HUES64 (cell line): ENCODE measurements at regions not wholly inside any gene's neighbourhood (a gene's known extent, or its start where the extent isn't known, plus 50 kb on each side); places are given as distances from the start of the nearest gene placed in this dataset.
A peak's percentile ranks its signal among the peaks of the same experiment; 100 is the strongest.
"Not testable (repeated sequence)": the region's sequence is repeated elsewhere in the genome, so short reads cannot be mapped to it uniquely, and the experiment has no call there.

Experiments
- H3K27ac ChIP-seq: 2 replicates; pipeline ENCODE4 v1.7.0; 2013; ENCODE audit warnings: low read depth, low read length, inconsistent platforms
- H3K27me3 ChIP-seq: 2 replicates; pipeline ENCODE4 v1.6.1; 2013; ENCODE audit warnings: mild to moderate bottlenecking, low read length; ENCODE audit not compliant: insufficient read depth
- H3K36me3 ChIP-seq: 2 replicates; pipeline ENCODE4 v1.6.1; 2013; ENCODE audit warnings: mild to moderate bottlenecking, low read length; ENCODE audit not compliant: insufficient read depth
- H3K4me1 ChIP-seq: 2 replicates; pipeline ENCODE4 v1.6.1; 2013; ENCODE audit warnings: mild to moderate bottlenecking, low read length, moderate library complexity; ENCODE audit not compliant: insufficient read depth
- H3K4me3 ChIP-seq: 2 replicates; pipeline ENCODE4 v1.5.1; 2013; ENCODE audit warnings: mild to moderate bottlenecking, low read length, moderate library complexity
- H3K9ac ChIP-seq: 2 replicates; pipeline ENCODE4 v1.6.1; 2013; ENCODE audit warnings: mild to moderate bottlenecking, low read depth, low read length
- H3K9me3 ChIP-seq: 2 replicates; pipeline ENCODE4 v1.6.1; 2013; ENCODE audit warnings: low read depth, low read length; ENCODE audit not compliant: insufficient read depth
- WGBS: fragments of 150-250, 120-280 bp; methylation state at CpG from one replicate; pipeline ENCODE4 v1.1.7; 2013; ENCODE audit warnings: missing lambda C conversion rate; 5-methylcytosine and 5-hydroxymethylcytosine counted together

- Histone ChIP-seq H3K27ac (no peak overlapping the region), H3K4me1 (peaks cover 7% of the 10 kb centered on the region; the same call in 1 of the 2 replicates), H3K27me3 (no peaks in the 10 kb centered on the region), H3K9me3 (no peaks in the 10 kb centered on the region), H3K36me3 (no peaks in the 10 kb centered on the region), H3K4me3 (no peak overlapping the region), H3K9ac (no peak overlapping the region)
- WGBS: 72% methylated on average over 1 of the region's 1 CpG
Measured at GRCh38 chr6:63014290-63014689, 197.0 kb upstream of the FKBP1C start.

- no peak overlapping the region for H3K27ac ChIP-seq
- no peak overlapping the region for H3K4me3 ChIP-seq
- H3K9ac ChIP-seq: no peak overlapping the region
- H3K36me3 ChIP-seq: no peaks in the 10 kb centered on the region
- H3K9me3 ChIP-seq: no peaks in the 10 kb centered on the region
- no peaks in the 10 kb centered on the region for H3K4me1 ChIP-seq
- H3K27me3 ChIP-seq: no peaks in the 10 kb centered on the region
- WGBS: 86% methylated on average over 1 of the region's 2 CpGs
Measured at GRCh38 chr6:63022631-63023030, 188.6 kb upstream of the FKBP1C start.

GRCh38 chr6:63023726-63024125 is 187.5 kb upstream of the FKBP1C start:
- H3K4me3 ChIP-seq: no peak overlapping the region
- H3K9me3 ChIP-seq: no peaks in the 10 kb centered on the region
- H3K9ac ChIP-seq: no peak overlapping the region
- no peaks in the 10 kb centered on the region for H3K36me3 ChIP-seq
- no peak overlapping the region for H3K27ac ChIP-seq
- H3K4me1 ChIP-seq: no peaks in the 10 kb centered on the region
- no peaks in the 10 kb centered on the region for H3K27me3 ChIP-seq
- 94% methylated on average over 3 of the region's 4 CpGs for WGBS

- Histone ChIP-seq H3K36me3 (no peaks in the 10 kb centered on the region), H3K27ac (no peak overlapping the region), H3K4me3 (no peak overlapping the region), H3K9me3 (no peaks in the 10 kb centered on the region), H3K4me1 (no peaks in the 10 kb centered on the region), H3K27me3 (no peaks in the 10 kb centered on the region), H3K9ac (no peak overlapping the region)
- WGBS: 67% methylated on average over 3 of the region's 3 CpGs
Measured at GRCh38 chr6:63049216-63049615, 162.1 kb upstream of the FKBP1C start.

GRCh38 chr6:63053206-63053605 is 158.1 kb upstream of the FKBP1C start:
- not testable (repeated sequence) for H3K27me3 ChIP-seq, H3K4me1 ChIP-seq, H3K27ac ChIP-seq, H3K9me3 ChIP-seq, H3K9ac ChIP-seq, H3K36me3 ChIP-seq
- peak overlapping the region; percentile 33 for H3K4me3 ChIP-seq
- WGBS: 84% methylated on average over 9 of the region's 9 CpGs

- H3K36me3 ChIP-seq: no peaks in the 10 kb centered on the region
- H3K9me3 ChIP-seq: peaks cover 7% of the 10 kb centered on the region; the same call in 1 of the 2 replicates
- WGBS: 77% methylated on average over 1 of the region's 2 CpGs
- no peak overlapping the region for H3K27ac ChIP-seq
- no peaks in the 10 kb centered on the region for H3K4me1 ChIP-seq
- no peak overlapping the region for H3K4me3 ChIP-seq
- no peaks in the 10 kb centered on the region for H3K27me3 ChIP-seq
- no peak overlapping the region for H3K9ac ChIP-seq
Measured at GRCh38 chr6:63058601-63059000, 152.7 kb upstream of the FKBP1C start.

GRCh38 chr6:63063631-63064271 is 147.5 kb upstream of the FKBP1C start:
- 94% methylated on average over 3 of the region's 3 CpGs for WGBS
- H3K9me3 ChIP-seq: peaks cover 7% of the 10 kb centered on the region; the same call in 1 of the 2 replicates

GRCh38 chr6:63066055-63066704 is 145.1 kb upstream of the FKBP1C start:
- Histone ChIP-seq H3K36me3 (no peaks in the 10 kb centered on the region), H3K27ac (no peak overlapping the region)
- WGBS: 59% methylated on average over 3 of the region's 3 CpGs

More at GRCh38 chr6:63063631-63064271, 147.5 kb upstream of the FKBP1C start:
- no peaks in the 10 kb centered on the region for H3K4me1 ChIP-seq
- no peak overlapping the region for H3K27ac ChIP-seq
- H3K9ac ChIP-seq: no peak overlapping the region
- H3K36me3 ChIP-seq: no peaks in the 10 kb centered on the region
- H3K4me3 ChIP-seq: no peak overlapping the region
- no peaks in the 10 kb centered on the region for H3K27me3 ChIP-seq

GRCh38 chr6:63094947-63095346 is 116.3 kb upstream of the FKBP1C start:
- Histone ChIP-seq H3K27ac (no peak overlapping the region), H3K9ac (no peak overlapping the region), H3K9me3 (no peaks in the 10 kb centered on the region), H3K36me3 (no peaks in the 10 kb centered on the region), H3K27me3 (no peaks in the 10 kb centered on the region), H3K4me3 (no peak overlapping the region), H3K4me1 (no peaks in the 10 kb centered on the region)
- WGBS: 95% methylated on average over 5 of the region's 6 CpGs

More at GRCh38 chr6:63066055-63066704, 145.1 kb upstream of the FKBP1C start:
- H3K4me1 ChIP-seq: no peaks in the 10 kb centered on the region
- H3K9ac ChIP-seq: no peak overlapping the region
- H3K9me3 ChIP-seq: peaks cover 7% of the 10 kb centered on the region; the same call in 1 of the 2 replicates
- H3K27me3 ChIP-seq: no peaks in the 10 kb centered on the region
- H3K4me3 ChIP-seq: no peak overlapping the region

- no peaks in the 10 kb centered on the region for H3K27me3 ChIP-seq
- H3K4me3 ChIP-seq: no peak overlapping the region
- H3K9me3 ChIP-seq: no peaks in the 10 kb centered on the region
- H3K4me1 ChIP-seq: no peaks in the 10 kb centered on the region
- no peaks in the 10 kb centered on the region for H3K36me3 ChIP-seq
- no CpG with 5 or more reads among the region's 1 CpG for WGBS
- H3K9ac ChIP-seq: no peak overlapping the region
- H3K27ac ChIP-seq: no peak overlapping the region
Measured at GRCh38 chr6:63097222-63097621, 114.0 kb upstream of the FKBP1C start.

- Histone ChIP-seq H3K27me3 (no peaks in the 10 kb centered on the region), H3K4me1 (no peaks in the 10 kb centered on the region), H3K9ac (no peak overlapping the region), H3K9me3 (no peaks in the 10 kb centered on the region), H3K36me3 (no peaks in the 10 kb centered on the region), H3K4me3 (no peak overlapping the region), H3K27ac (no peak overlapping the region)
- WGBS: 69% methylated on average over 4 of the region's 4 CpGs
Measured at GRCh38 chr6:63098789-63099188, 112.5 kb upstream of the FKBP1C start.
